Upper lobe of left lung (tissue), 4 donors: ENCODE measurements at regions not wholly inside any gene's neighbourhood (a gene's known extent, or its start where the extent isn't known, plus 50 kb on each side); places are given as distances from the start of the nearest gene placed in this dataset.

ENCODE experiments used
- CTCF ChIP-seq, 6 experiments: fragments of 450-650 bp in 4 of 6; fragments of 200-600 bp in 2 of 6; sonication (generic) in 2 of 6; IDR thresholded peaks; one replicate each; pipeline ENCODE4 v1.5.1; 2016 to 2019; ENCODE audit warnings: antibody characterized with exemption in 6 of 6
- EP300 ChIP-seq, 4 donors: sonication (generic); formaldehyde crosslinking; IDR thresholded peaks; one replicate each; pipeline ENCODE4 v1.5.1; 2017; ENCODE audit warnings: antibody characterized with exemption in 4 of 4, control low read depth in 2 of 4
- POLR2AphosphoS5 ChIP-seq, 2 donors: sonication (generic); formaldehyde crosslinking; IDR thresholded peaks; one replicate each; pipeline ENCODE4 v1.5.1; 2017; ENCODE audit warnings: antibody characterized with exemption in 2 of 2

- TF ChIP-seq EP300 (IDR thresholded peaks at IDR 0.05) (no peak), CTCF (IDR thresholded peaks at IDR 0.05) (no peak), POLR2AphosphoS5 (IDR thresholded peaks at IDR 0.05) (no peak)
Measured at GRCh38 chr5:167664222-167664804, 627.1 kb upstream of the WWC1 start.
